M059J (cell line): ENCODE measurements at regions not wholly inside any gene's neighbourhood (a gene's known extent, or its start where the extent isn't known, plus 50 kb on each side); places are given as distances from the start of the nearest gene placed in this dataset.

Experiments used
- DNase-seq: peaks from one replicate; pipeline ENCODE4 v3.0.0-alpha.2; 2012; ENCODE audit warnings: low read depth

DNA sequence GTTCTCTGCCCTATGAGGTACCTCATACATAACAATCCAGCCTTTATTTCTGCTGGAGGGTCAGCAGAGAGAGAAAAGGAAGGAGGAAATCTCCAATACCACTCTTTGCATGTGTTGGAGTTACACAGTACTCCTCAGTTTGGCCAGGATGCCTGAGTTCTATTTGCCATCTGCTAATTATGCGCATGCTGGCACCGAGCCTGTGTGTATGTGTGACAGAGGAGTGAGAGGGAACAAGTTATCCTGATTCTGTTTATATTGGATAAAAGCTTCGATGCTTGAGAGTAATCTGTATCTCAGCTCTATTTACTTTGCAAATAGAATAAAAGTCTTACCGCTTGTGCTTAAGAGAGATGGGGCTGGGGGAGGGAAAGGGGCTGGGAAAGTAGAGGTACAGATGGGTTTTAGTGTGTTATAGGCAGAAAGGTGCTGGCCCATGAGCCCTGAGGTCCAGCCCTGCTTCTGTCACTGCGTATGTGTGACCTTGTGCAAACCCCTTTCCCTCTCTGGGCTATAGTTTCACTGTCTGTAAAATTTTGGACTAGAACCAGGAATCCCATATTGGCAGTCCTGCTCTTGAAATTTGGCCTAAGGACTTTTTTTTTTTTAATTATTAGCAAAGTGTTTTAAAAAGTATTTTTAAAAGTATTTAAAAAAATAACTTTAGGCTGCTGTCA lies 54.5 kb upstream of the PLXNA2 start:
- no peak for DNase-seq

DNA sequence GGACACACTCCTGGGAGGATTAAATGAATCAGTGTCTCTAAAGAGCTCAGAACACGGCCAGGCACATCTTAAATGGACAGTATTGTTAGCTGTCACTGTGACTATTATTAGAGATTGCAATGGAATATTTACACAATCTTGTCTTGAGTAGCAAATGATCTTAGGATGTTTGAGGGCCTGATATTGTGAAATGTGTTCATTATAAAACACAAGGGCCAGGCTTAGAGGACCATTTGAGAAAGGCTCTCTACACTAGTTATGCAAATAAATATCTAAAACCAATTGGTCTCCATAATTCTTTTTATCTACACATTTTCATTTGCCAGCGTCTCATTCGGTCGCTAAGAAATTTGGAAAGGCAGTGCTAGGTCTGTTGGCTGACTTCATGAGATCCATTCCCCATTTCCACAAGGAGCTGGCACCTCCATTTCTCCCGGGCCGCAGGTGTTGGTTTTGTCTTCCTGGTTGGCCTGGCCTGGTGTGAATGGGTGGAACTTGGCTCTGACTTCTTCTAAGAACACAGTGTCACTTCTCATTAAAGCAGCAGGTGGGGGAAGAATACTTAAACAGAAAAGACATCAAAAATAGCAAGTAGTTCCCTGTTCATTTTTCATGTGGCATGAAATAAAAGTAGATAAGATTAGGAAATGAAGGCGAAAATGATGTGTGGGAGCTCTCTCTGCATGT lies 56.0 kb upstream of the PLXNA2 start:
- DNase-seq, result no peak

DNA sequence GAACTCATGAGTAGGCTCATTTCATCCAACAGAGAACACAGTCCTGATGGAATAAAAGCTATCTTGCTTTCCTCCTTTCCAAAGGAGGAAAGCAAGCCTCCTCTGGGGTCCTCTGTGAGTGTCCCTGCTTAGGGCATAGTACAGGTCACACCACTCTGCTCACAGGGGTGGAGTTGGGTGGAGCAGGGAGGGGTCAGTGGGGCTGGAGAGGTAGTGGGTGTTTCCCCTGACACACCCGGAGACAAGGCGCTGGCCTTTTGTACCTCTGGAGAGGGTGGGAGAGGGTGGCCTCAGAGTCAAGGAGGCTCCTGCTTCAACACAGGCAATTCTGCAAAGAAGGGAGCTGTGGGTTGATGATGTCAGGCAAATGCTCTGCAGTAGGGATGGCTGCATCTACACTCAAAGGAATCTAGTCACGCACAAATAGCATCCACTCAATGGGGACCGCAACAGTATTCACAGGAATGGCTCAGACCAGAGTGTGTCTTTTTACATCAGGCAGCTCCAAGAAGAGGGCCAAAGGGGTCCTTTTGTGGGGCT lies 58.6 kb upstream of the PLXNA2 start:
- no peak for DNase-seq

DNA sequence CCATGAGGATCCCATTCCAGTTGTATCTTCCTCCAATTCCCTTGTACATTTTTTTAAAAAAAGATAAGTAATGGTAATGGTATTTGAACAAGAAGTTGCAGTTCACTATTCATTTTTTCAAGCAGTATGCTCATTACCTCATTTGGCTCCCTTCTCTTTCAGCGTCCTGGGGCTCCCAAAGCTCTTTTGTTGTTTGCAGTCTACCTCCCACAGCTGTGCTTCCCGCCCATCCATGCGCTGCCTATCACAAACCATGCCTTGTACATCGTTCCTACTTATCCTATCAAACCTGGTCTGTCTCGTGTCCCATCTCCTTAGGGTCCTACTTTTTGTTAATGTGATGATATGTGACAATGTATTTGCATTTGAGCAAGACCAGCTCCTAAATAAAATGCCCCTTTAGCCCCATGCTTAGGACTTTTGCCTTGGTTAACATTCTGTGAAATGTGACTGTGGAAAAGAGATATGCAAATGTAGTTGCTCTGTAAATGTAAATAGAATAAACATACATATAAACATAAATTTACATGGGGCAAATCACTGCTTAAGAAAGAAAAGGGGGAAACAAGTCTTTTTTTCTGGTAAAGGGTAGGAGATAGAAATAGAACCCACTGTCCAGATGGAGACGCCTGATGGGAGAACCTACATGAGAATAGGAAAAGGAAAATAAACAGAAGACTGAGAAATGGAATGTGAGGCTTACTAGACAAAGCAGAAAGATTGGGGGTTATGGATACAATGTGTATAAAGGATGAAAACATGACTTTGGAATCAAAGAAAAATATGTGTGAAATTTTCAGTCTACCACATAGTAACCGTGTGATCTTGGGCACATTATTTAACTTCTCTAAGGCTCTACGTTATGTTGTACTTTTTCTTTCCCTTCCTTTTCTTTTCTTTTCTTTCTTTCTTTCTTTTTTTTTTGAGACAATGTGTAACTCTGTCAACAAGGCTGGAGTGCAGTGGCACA lies 59.8 kb upstream of the PLXNA2 start:
- DNase-seq, result no peak

DNA sequence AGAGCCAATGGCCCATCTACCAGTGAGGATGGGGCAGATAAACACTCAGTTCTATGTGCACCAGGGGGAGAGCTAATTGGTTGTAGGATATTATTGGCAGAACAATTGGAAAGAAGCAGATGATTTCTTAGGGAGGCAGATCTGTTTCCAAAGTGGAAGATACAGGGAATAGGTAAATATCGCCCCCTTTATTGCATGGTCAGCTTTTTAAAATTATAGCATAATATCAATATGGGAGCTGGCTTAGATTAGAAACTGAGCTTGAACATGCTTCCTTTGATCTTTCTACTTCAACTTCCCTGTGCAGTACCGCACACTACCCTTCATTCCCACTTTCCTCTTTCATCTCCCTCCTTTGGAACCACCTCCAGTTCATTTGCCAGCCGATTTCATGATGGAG lies 64.0 kb upstream of the PLXNA2 start:
- no peak for DNase-seq

DNA sequence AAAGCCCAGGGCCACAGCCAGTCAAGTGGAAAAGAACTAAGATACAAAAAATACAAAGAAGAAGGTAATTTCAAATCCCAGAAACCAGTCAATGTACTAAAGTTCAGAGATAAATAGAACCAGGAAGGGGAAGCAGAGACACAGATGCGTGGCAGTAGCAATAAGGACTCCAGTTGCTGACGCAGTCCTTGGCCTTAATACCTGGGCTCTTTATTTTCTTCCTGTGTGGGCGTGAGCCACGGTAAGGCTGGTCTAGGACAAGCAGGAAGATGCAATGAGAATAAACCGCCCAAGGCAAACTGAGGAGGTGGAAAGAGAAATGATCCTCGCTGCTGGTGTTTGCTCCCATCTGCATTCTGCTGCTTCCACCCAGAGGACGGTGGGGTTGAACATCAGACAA lies 65.6 kb upstream of the PLXNA2 start:
- no peak for DNase-seq

DNA sequence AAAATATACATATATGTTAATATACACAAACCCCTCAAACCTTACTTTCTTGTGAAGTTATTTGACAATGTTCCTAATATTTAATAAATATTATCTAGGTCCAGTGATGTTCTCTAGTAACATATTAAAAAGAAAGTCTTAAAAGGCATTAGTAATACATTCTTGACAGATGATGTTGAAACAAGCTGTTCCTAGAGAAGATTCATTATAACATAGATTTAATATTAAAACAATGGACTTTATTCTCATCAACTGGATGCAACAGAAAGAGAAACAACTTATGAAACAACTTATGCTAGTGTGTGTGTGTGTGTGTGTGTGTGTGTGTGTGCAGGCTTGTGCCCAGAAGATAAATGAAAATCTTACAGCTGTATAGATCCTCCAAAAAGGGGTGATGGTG lies 68.5 kb upstream of the PLXNA2 start:
- DNase-seq, result no peak

DNA sequence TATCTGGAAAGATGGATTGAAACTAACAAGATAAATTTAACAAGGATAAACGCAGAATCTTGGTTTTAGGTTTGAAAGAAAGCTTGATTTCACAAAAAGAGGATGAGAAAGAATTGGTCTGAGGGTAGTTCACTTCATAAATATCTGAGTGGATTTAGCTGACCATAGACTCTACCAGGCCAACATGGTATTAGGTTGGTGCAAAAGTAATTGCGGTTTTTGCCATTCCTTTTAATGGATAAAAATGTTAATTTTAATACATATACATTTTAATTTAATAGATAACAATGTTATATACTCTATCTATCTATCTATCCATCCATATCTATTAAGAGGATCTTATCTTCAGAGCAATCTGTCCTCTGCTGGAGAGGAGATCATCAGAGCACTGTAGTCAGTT lies 70.2 kb upstream of the PLXNA2 start:
- DNase-seq, result no peak

DNA sequence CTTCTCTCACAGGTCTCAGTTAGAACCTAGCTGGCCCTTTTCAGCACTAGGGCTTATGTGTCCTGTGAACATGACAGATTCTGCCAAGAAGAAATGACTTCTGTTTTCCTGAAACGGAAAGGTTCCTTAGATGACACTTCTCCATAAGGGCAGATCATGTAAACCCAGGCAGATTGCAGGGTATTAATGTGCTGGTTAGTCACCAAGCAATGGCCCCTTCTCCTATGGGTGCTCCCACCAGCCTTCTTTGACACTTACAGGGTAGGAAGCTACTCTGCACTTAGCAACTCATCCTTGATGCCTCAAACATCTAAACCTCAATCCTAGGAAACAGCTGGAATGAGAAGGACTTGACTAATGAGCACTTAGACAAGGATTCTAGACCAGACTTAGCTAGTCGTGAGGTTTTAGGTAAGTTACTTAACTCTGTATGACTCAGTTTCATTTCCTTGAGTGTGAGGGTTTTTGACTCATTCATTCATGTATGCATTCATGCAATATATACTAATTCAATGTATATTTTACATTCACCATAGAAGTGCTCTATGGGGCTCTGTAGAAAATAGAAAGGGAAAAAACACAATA lies 74.1 kb upstream of the PLXNA2 start:
- DNase-seq, result no peak

DNA sequence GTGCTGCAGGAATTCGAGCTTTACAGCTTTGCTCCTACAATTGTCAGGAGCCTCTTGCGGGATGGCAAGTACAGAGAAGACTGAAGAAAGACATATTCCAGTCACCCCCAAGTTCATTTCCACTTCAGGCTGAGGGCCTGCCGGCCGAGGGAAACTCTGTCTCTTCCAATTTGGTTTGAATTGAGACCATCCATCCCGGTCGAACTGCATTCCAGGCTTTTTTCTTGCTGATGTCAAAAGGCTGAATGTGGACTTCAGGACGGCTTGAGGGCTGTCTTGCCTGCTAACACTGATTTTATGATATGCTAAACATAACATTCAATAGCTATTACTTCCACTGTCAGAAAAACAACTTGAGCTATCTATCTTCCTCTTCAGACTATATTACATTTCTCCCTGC lies 79.8 kb upstream of the PLXNA2 start:
- no peak for DNase-seq

DNA sequence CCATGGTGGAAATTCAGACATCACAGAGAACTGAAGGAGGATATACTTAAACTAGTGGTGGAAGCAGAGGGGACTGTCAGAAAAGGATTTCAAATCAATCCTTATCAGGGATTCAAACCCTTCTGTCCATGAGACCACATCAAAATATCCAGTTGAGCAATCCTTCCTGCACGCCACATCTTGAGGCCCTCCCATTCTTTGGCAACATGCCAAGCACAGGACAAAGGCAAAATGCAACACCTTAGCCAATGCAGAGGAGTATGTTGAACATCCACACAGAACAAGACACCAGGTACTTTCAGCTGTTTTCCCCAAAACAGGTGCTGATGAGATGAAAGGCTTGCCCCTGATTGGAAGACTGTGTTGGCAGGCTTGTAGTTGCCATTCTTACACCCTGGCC lies 81.8 kb upstream of the PLXNA2 start:
- DNase-seq, result no peak

DNA sequence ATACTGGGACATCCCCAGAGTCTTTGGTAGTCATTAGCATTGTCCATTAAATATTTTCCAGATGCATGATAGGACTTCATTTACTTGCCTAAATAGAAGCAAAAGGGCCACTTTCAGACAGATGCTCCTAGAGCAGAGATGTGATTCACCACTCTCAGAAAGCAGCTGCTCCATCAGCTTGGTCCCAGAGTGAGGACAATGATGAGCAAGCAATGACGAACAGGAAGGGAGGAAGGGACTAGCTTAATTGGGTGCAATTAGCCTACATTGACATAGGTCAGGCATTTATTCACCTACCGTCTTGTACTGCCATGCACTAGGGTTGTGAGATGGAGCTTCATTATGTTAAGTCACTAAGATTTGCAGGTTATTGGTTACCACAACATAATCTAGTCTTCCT lies 85.1 kb upstream of the PLXNA2 start:
- peak; percentile 45 for DNase-seq

DNA sequence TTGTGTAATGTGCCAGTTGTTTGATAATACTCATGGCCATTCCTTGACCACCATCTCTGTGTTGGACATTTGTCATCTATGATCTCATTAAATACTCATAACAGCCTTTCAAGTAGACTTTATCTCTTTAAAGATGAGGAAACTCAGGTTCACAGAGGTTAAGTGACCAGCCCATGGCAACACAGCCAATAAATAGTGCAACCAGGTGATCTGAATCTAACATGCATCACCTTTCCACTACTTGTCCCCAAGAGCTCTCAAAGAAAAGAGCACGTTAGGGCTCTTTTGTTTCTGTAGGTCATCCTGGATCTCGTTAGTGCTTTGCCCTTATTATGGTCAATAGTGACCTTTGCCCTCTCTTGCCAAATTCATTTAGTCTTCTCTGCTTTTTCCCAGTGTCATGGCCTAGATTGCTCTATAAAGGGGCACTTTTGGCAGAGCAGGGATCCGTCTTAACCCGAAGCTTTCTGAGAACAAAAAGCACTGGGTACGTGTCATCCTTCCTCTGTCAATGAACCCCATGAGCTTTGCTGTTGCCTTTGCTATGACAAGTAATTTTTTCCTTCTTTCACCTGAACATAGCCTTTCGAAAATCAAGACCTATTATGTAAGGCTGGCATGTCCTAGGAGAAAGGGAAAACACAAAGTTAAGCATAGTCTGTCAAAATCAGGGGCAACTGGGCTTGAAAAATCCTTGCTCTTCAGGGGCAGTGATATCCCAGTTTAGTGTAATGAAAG lies 88.0 kb upstream of the PLXNA2 start:
- DNase-seq, result no peak

DNA sequence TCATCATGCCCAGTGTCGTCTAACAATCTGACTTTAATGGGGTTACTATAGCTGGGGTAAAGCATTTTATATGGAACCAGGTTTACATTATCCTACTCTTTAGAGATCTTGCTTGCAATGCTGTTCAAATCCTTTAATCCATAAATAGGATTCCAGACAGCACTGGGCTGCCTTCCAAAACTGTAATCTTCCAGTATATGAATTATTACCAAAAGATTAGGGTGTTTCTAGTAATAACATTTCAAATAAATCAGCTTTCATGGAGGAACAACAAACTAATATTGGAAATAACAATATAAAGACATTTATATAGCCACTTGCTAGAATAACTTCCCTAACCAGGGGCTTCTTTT lies 88.6 kb upstream of the PLXNA2 start:
- DNase-seq, result no peak

DNA sequence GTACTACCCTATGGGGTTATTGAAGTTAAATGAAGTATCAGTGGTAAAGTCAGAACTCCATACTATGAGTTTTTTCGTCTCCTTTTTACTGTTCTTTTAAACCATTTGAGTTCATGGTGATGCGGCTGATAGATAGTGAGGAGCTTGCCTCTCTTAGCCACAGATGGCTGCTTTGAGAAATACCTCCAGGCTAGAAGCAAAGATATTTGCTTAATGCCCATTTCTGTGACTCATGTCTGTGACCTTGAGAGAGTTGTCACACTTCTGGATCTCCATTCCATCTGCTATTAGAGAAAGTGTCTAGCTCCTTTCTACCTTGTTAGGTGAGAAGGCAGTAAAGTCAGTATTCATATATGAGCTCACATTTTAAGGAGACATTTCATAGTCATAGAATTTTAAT lies 89.5 kb upstream of the PLXNA2 start:
- peak; percentile 49 for DNase-seq

DNA sequence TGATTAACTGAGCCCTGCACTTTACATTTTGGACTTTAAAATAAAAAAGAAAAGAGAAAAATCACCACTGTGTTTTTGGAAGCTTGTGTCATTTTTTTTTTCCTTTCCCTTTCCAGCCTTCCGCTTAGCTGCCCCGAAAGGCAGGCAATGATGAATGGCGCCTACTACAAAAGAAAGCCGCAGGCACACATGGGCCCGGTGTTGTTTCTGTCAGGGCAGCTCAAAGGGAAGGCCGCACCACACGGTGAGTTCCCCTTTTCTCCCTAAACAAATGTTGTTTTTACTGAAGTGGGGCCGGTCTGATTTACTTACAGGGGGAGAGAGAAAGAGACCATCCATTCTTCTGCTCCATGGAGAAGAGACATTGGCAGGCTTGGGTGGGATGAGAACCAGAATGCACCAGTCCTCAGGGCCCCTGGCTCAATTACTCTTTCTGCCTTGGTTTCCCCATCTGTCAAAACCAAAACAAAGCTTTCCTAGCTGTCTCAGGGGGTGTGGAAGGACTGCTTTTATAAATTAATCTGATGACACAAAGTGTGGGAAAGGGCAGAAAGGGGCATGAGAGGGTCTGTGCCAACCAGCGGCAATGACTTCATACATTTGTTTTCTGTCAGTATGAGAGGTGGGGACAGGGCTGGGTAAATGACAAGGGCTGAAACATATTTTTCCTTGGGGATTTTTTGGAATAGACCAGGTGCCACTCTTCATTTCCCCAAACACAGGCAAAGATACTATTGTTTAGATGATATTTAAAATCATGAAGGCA lies 91.4 kb upstream of the PLXNA2 start:
- DNase-seq, result no peak

DNA sequence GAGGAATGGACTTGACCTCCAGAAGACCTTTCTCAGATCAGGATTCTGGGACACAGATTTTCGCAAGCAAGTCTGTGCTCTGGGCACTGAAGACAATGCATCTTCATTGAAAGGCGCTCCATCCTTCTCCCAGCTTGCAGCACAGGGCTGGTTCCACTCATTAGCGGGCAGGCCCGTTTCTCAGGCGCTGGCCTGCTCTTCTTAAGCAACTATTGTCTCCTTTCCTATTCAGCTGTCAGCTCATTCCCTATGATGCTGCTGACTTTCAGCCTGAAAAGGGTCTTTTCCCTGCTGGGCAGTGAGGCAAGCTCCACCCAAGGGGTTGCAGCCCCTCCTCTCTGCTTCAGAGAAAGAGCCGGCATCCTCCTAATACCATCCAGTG lies 91.9 kb upstream of the PLXNA2 start:
- no peak for DNase-seq

DNA sequence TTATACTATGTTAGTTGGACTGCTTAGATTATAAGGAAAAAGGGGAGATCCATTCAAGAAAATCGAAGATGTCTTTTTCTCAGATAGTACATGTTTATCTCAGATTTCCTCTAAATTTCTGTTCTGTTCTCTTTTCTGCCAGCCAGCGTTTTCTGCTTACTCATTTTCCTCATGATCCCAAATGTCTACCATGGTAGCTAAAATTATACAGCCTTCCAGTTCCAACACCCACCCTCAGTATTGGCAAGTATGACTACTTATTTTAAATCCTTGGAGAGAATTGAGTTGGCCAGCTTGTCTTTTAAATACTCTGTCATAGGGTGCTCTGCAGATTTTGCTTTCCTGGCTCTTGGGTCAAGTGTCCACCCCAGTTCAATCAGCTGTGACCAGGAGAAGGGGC lies 95.7 kb upstream of the PLXNA2 start:
- no peak for DNase-seq

DNA sequence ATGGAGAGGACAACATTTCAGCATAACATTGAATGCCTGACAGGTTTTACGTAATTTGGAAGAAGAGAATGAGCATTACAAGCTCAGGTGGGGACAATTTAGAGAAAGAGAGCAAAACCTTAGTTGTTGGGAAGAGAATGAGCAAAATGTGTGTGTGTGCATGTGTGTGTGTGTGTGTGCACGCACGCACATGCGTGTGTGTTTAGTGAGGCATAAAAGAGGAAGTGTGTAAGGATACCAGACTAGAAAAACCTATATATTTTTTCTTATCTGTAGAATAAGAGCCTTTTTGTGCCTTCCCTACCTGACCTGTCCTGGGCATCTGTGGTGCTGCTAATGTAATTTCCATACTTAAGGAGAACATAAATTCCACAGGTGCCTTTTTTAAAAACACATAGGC lies 99.0 kb upstream of the PLXNA2 start:
- no peak for DNase-seq

DNA sequence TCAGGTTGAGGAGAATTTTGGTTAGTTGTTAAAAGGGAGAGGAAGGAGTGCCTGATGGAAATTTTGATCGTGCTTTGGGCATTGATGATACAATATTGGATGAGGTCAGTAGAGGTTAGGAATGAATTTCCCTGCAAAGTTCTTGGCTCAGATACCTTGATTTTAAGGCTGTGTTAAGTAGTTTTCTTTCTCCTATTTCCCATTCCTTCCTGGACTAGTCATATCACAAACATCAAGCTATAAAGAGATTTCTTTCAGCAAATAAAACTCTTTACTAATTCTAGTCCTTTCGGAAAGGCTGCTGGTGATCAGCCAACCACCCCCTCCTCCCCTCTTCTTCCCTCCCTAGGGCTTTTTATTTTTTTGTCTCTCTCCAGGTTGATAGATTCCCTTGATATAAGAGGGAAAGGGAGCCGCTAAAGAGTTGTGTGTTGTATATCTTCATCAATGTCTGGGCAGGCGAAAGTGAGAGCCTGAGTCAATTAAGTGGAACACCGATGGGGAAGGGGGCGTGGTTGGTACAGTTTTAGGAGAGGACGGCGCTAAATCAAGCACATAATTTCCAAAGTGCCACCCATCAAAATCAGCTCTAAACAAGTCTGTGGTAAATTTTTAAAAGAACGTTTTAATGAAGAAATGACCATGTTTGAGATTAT lies 100.1 kb upstream of the PLXNA2 start:
- DNase-seq, result no peak
